Psoas muscle (tissue), 7 donors: ENCODE measurements at regions not wholly inside any gene's neighbourhood (a gene's known extent, or its start where the extent isn't known, plus 50 kb on each side); places are given as distances from the start of the nearest gene placed in this dataset.

Experiments
- ATAC-seq, 4 donors: fragments of 200-7000 bp; cut with Tn5 transposase; one replicate each; pipeline ENCODE4 v1.9.1; 2020; ENCODE audit warnings: moderate library complexity in 3 of 4, mild to moderate bottlenecking in 2 of 4
- DNase-seq, 2 donors: peaks; one replicate each; pipeline ENCODE4 v3.0.0-alpha.2; 2020
- H3K27ac ChIP-seq: fragments of 200-600 bp; one replicate; pipeline ENCODE4 v1.8.0; 2022
- H3K27me3 ChIP-seq, 3 donors: fragments of 200-600 bp in 1 of 3; one replicate each; pipeline versions ENCODE4 v1.6.1 to v1.8.0; 2013 to 2022; ENCODE audit warnings: low read length in 2 of 3, mild to moderate bottlenecking in 2 of 3, moderate library complexity in 1 of 3; ENCODE audit not compliant: insufficient read depth in 3 of 3
- H3K36me3 ChIP-seq, 2 donors: fragments of 200-600 bp in 1 of 2; one replicate each; pipeline versions ENCODE4 v1.6.1 to v1.8.0; 2013 to 2022; ENCODE audit warnings: low read depth in 1 of 2, mild to moderate bottlenecking in 1 of 2, moderate library complexity in 1 of 2; ENCODE audit not compliant: insufficient read depth in 1 of 2
- H3K4me1 ChIP-seq: fragments of 200-600 bp; one replicate; pipeline ENCODE4 v1.8.0; 2022
- H3K4me3 ChIP-seq: fragments of 200-600 bp; one replicate; pipeline ENCODE4 v1.8.0; 2022; ENCODE audit warnings: mild to moderate bottlenecking
- H3K9me3 ChIP-seq: fragments of 200-600 bp; one replicate; pipeline ENCODE4 v1.8.0; 2022
- WGBS, 3 donors: extraction: QIAGEN DNeasy Blood & Tissue Kit; methylation state at CpG; one replicate each; pipeline versions ENCODE4 v1.1.6 to v1.1.7; 2013; 5-methylcytosine and 5-hydroxymethylcytosine counted together
- intact Hi-C, 2 donors: fragments of 100-400 bp; cut with DNase I; formaldehyde crosslinking; loops; one replicate each; pipeline versions ENCODE4 v1.11.0 to v1.14.2; 2022
- TF ChIP-seq, protein P1 (sequence below): fragments of 200-600 bp; IDR thresholded peaks from one replicate; pipeline ENCODE4 v1.8.0; 2022; ENCODE audit warnings: antibody characterized with exemption
- donor health status: healthy with polysubstance abuse.
- donor health status: DM: no; HTN: no; CAD: no; lungs with moderate emphysema.
- donor health status: Bipolar disorder and iron deficiency.
- donor health status: healthy.
- donor health status: DM: yes; HTN: yes; CAD: no.
- donor health status: DM: no; HTN: no; CAD: no.
- donor health status: DM: yes; HTN: yes; CAD: no.

DNA sequence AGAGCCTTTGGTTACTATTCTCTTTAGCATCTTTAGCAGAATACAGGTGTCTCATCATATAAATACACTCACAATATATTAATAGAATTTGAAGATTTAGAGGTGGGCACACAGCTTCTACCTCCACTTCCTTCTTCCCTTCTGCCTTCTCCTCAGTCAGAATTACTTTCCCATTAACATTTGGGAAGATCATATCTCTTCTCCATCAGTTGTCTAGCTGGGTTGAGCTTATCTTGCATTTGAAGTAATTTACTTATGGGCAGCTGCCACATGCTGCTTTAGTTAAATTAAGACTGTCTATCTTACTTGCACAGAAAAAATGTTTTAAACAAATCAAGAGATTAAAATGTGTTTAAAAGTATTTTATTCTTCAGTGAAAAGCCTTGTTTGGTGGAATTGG lies 110.1 kb upstream of the ASIC2 start:
- H3K27ac ChIP-seq, result no peak overlapping the region
- peaks cover 0 to 4% (median 0%) of the 10 kb centered on the region in 3 donors for H3K27me3 ChIP-seq
- H3K36me3 ChIP-seq, result no peaks in the 10 kb centered on the region
- no peak for ATAC-seq
- no peaks in the 10 kb centered on the region for H3K4me1 ChIP-seq
- DNase-seq, result no peak
- H3K4me3 ChIP-seq, result no peak overlapping the region
- intact Hi-C loops, result no loop called here
- H3K9me3 ChIP-seq, result no peaks in the 10 kb centered on the region
- TF ChIP-seq, protein P1, sequence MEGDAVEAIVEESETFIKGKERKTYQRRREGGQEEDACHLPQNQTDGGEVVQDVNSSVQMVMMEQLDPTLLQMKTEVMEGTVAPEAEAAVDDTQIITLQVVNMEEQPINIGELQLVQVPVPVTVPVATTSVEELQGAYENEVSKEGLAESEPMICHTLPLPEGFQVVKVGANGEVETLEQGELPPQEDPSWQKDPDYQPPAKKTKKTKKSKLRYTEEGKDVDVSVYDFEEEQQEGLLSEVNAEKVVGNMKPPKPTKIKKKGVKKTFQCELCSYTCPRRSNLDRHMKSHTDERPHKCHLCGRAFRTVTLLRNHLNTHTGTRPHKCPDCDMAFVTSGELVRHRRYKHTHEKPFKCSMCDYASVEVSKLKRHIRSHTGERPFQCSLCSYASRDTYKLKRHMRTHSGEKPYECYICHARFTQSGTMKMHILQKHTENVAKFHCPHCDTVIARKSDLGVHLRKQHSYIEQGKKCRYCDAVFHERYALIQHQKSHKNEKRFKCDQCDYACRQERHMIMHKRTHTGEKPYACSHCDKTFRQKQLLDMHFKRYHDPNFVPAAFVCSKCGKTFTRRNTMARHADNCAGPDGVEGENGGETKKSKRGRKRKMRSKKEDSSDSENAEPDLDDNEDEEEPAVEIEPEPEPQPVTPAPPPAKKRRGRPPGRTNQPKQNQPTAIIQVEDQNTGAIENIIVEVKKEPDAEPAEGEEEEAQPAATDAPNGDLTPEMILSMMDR, result no peak

DNA sequence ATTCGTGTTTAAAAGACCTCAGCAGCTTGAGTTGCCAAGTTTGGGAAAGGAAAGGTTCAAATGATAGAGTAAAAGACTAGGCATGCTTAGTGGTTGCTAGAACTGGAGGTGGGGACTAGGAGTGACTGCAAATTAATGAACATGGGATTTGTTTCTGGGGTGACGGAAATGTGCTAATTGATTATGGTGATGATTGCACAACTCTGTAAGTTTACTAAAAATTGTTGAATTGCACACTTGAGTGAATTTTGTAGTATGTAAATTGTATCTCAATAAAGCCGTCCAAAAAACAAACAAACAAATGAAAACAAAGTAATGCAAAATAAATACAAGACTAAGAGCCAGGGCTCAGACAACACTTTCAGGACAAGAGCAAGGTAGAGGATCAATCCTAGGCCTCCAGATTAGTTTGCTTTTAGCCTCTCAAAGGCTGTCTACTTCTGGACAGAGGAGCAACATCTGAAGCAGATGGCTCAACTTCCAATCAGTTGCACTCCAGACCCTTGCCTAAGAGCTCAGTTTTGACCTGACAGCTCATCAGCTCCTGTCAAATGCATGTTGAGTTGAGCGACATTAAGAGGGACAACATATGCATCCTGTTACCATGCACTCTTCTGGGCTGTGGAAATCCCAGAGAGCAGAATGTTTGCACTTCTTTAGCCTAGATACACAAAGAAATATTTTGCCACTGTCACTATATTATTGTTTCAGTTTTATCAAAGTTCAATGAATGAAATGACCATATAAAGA lies 111.2 kb upstream of the ASIC2 start:
- no peak for DNase-seq
- ATAC-seq, result no peak
- Histone ChIP-seq H3K9me3 (no peaks in the 10 kb centered on the region), H3K27me3 (peaks cover 0 to 4% (median 0%) of the 10 kb centered on the region in 3 donors), H3K27ac (no peak overlapping the region), H3K4me1 (no peaks in the 10 kb centered on the region), H3K4me3 (no peak overlapping the region), H3K36me3 (no peaks in the 10 kb centered on the region)
- TF ChIP-seq, protein P1, result no peak
- 72 to 77% (median 75%) methylated on average over 4 of the region's 4 CpGs for WGBS, 3 donors
- intact Hi-C loops, result no loop called here

DNA sequence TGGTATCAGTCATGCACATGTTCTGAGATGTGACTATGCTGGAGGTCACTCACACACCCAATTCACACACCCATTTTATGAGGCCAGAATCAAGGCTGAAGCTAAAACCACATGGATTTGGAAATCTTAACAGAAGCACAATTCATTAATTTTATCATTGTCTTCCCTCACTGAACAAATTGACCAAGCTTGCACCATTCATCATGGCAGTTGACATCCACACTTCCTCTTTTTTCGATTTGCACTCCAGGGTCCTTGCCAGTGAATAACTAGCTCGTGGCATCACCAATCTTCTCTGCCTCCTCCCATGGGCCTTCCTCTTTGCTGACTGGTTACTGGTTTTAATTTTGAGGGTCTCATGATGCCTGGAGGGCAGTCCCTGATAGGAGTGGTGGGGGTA lies 123.0 kb upstream of the ASIC2 start:
- H3K27me3 ChIP-seq, result no peaks in the 10 kb centered on the region
- no peak overlapping the region for H3K4me3 ChIP-seq
- DNase-seq (no peak), ATAC-seq (no peak)
- no peaks in the 10 kb centered on the region for H3K4me1 ChIP-seq
- no peak overlapping the region for H3K27ac ChIP-seq
- TF ChIP-seq, protein P1, result no peak
- no peaks in the 10 kb centered on the region for H3K36me3 ChIP-seq
- no peaks in the 10 kb centered on the region for H3K9me3 ChIP-seq
- intact Hi-C loops, result no loop called here
- WGBS, 3 donors, result 49 to 56% (median 56%) methylated on average over 2 of the region's 2 CpGs

DNA sequence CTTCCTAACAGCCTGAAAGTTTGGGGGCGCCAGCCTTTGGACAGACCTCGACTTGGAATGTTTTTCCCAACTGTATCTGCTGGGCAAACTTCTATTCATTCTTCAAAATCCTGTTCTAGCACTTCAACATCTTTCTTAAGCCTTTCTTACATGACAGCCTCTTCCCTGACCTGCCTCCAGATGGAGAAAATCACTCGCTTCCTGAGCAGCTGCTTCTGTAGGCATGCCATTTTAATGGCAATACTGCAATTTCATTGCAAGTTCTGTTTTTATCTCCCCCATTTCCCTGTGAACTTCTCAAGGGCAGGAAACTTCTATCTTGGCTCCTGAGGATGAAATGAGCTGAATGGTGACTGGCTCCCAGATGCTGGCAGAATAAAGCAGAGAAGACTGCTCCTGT lies 128.8 kb upstream of the ASIC2 start:
- intact Hi-C loops, result no loop called here
- H3K27ac ChIP-seq, result no peak overlapping the region
- no peaks in the 10 kb centered on the region for H3K9me3 ChIP-seq
- DNase-seq (no peak), ATAC-seq (no peak)
- TF ChIP-seq, protein P1, result no peak
- H3K36me3 ChIP-seq, result no peaks in the 10 kb centered on the region
- 33 to 45% (median 36%) methylated on average over 3 of the region's 3 CpGs for WGBS, 3 donors
- peaks cover 0 to 2% (median 0%) of the 10 kb centered on the region in 3 donors for H3K27me3 ChIP-seq
- H3K4me1 ChIP-seq, result no peaks in the 10 kb centered on the region
- H3K4me3 ChIP-seq, result no peak overlapping the region

DNA sequence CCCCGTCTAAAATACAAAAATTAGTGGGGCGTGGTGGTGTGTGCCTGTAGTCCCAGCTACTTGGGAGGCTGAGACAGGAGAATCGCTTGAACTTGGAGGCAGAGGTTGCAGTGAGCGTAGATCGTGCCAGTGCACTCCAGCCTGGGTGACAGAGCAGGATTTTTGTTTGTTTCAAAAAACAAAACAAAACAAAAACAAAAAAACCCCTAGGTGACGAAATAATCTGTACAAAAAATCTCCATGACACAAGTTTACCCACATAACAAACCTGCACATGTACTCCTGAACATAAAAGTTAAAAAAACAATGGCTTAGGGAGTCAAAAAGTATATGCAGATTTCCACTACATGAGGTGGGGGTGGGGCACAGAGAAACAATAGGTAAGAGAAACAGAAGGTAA lies 140.5 kb upstream of the ASIC2 start:
- Histone ChIP-seq H3K27ac (no peak overlapping the region), H3K36me3 (no peaks in the 10 kb centered on the region), H3K9me3 (no peaks in the 10 kb centered on the region), H3K4me3 (no peak overlapping the region), H3K4me1 (no peaks in the 10 kb centered on the region), H3K27me3 (no peaks in the 10 kb centered on the region)
- TF ChIP-seq, protein P1, result no peak
- intact Hi-C loops, result no loop called here
- no peak for ATAC-seq
- no peak for DNase-seq
- 70 to 83% (median 80%) methylated on average over 6 of the region's 6 CpGs for WGBS, 3 donors
